ENCODE measurements at regions not wholly inside any gene's neighbourhood (a gene's known extent, or its start where the extent isn't known, plus 50 kb on each side); places are given as distances from the start of the nearest gene placed in this dataset.

DNA sequence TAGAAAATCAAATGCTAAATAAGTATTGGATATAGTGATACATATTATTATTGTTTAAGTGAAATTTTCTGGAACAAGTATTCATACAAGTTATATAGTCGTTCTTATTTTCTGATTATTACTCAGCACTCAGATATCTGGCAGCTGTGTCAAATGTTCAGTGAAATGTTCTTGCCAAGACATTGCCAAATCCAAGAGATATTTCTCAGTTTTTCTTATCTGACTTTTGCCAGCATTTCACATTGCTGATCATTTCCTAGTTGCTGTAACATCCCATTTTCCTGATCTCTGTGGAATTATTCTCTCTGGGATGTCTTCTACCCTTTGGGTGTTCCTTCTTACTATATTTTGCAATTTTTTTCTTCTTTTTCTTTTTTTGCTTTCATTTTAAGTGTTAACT is 262.3 kb downstream of the KIF2B start:
- Histone ChIP-seq H3K79me1 (replicated peaks; ENCODE audit: low read length, poor library complexity, severe bottlenecking) (no peaks in the 10 kb centered on the region), H4K91ac (ENCODE audit: low read length) (no peak overlapping the region), H2BK12ac (ENCODE audit: low read length in 2 of 2) (no peak overlapping the region), H2BK120ac (ENCODE audit: low read depth, low read length) (no peak overlapping the region), H3K18ac (ENCODE audit: low read depth in 1 of 2, low read length in 2 of 2) (no peak overlapping the region), H3K4me3 (ENCODE audit: insufficient read depth in 1 of 2, low read depth in 1 of 2, low read length in 2 of 2) (no peak overlapping the region), H3K27ac (ENCODE audit: low read length, poor library complexity, severe bottlenecking) (no peak overlapping the region), H2AK5ac (ENCODE audit: low read length, severe bottlenecking) (no peak overlapping the region), H3K4me2 (ENCODE audit: low read length, poor library complexity, severe bottlenecking) (no peak overlapping the region), H3K23ac (ENCODE audit: low read length in 2 of 2) (no peak overlapping the region), H2BK5ac (ENCODE audit: low read depth, low read length, poor library complexity, severe bottlenecking) (no peak overlapping the region), H2BK15ac (ENCODE audit: low read depth, poor library complexity, severe bottlenecking) (no peak overlapping the region), H2AFZ (ENCODE audit: low read depth, low read length) (no peak overlapping the region), H4K8ac (ENCODE audit: low read length) (no peak overlapping the region), H3K4ac (ENCODE audit: low read depth in 1 of 2, low read length in 2 of 2) (no peak overlapping the region), H3K14ac (ENCODE audit: low read length in 2 of 2) (no peak overlapping the region), H3K27me3 (ENCODE audit: control insufficient read depth in 1 of 2, insufficient read depth in 1 of 2, low read length in 2 of 2) (no peaks in the 10 kb centered on the region), H3K9me3 (ENCODE audit: control insufficient read depth, low read length) (peaks cover 4% of the 10 kb centered on the region), H3K4me1 (ENCODE audit: control insufficient read depth, insufficient read depth, low read depth, low read length) (no peaks in the 10 kb centered on the region), H3K36me3 (ENCODE audit: control insufficient read depth in 1 of 2, insufficient read depth in 2 of 2, low read depth in 1 of 2, low read length in 2 of 2) (no peaks in the 10 kb centered on the region), H3K9ac (ENCODE audit: low read length) (no peak overlapping the region)
- 58% methylated on average over 1 of the region's 1 CpG for WGBS
- DNase-seq = no peak

DNA sequence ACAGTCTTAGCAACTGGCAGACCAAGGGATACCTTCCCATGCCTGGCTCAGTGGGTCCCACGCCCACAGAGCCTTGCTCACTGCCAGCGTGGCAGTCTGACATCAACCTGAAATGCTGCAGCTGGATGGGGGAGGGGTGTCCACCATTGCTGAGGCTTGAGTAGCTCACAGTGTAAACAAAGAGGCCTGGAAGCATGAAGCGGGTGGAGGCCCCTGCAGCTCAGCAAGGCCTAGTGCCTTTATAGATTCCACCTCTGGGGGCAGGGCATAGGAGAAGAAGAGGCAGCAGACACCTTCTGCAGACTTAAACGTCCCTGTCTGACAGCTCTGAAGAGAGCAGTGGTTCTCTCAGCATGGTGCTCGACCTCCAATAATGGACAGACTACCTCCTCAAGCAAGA is 263.2 kb downstream of the KIF2B start:
- Histone ChIP-seq H3K36me3 (ENCODE audit: control insufficient read depth in 1 of 2, insufficient read depth in 2 of 2, low read depth in 1 of 2, low read length in 2 of 2) (no peaks in the 10 kb centered on the region), H3K79me1 (replicated peaks; ENCODE audit: low read length, poor library complexity, severe bottlenecking) (no peaks in the 10 kb centered on the region), H3K27me3 (ENCODE audit: control insufficient read depth in 1 of 2, insufficient read depth in 1 of 2, low read length in 2 of 2) (no peaks in the 10 kb centered on the region), H4K8ac (ENCODE audit: low read length) (no peak overlapping the region), H3K4ac (ENCODE audit: low read depth in 1 of 2, low read length in 2 of 2) (no peak overlapping the region), H3K9me3 (ENCODE audit: control insufficient read depth, low read length) (peaks cover 4% of the 10 kb centered on the region), H2AK5ac (ENCODE audit: low read length, severe bottlenecking) (no peak overlapping the region), H3K14ac (ENCODE audit: low read length in 2 of 2) (no peak overlapping the region), H2BK5ac (ENCODE audit: low read depth, low read length, poor library complexity, severe bottlenecking) (no peak overlapping the region), H3K18ac (ENCODE audit: low read depth in 1 of 2, low read length in 2 of 2) (no peak overlapping the region), H3K4me2 (ENCODE audit: low read length, poor library complexity, severe bottlenecking) (no peak overlapping the region), H3K23ac (ENCODE audit: low read length in 2 of 2) (no peak overlapping the region), H2BK120ac (ENCODE audit: low read depth, low read length) (no peak overlapping the region), H3K4me1 (ENCODE audit: control insufficient read depth, insufficient read depth, low read depth, low read length) (no peaks in the 10 kb centered on the region), H2BK15ac (ENCODE audit: low read depth, poor library complexity, severe bottlenecking) (no peak overlapping the region), H3K4me3 (ENCODE audit: insufficient read depth in 1 of 2, low read depth in 1 of 2, low read length in 2 of 2) (no peak overlapping the region), H4K91ac (ENCODE audit: low read length) (no peak overlapping the region), H2BK12ac (ENCODE audit: low read length in 2 of 2) (no peak overlapping the region), H3K27ac (ENCODE audit: low read length, poor library complexity, severe bottlenecking) (no peak overlapping the region), H3K9ac (ENCODE audit: low read length) (no peak overlapping the region), H2AFZ (ENCODE audit: low read depth, low read length) (no peak overlapping the region)
- WGBS = 11% methylated on average over 4 of the region's 5 CpGs
- no peak for DNase-seq

DNA sequence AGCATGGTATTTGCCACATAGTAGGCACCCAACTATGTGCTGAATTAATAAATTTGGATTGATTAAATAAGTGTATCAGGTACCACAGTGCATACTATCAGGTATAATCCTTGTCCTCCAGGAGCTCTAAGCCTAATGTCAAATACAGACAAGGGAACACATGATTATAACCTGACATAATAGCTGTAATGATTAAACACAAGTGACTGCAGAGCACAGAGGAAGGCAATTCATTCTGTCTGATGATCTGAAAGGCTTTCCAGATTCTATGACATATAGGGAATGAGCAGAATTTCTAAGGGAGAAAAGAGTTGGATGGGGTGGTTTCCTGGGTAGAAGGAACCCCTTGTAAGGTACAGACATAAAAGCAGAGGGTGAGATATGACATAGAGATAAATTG is 273.5 kb downstream of the KIF2B start:
- Histone ChIP-seq H2BK5ac (ENCODE audit: low read depth, low read length, poor library complexity, severe bottlenecking) (no peak overlapping the region), H3K9me3 (ENCODE audit: control insufficient read depth, low read length) (peaks cover 6% of the 10 kb centered on the region), H2AK5ac (ENCODE audit: low read length, severe bottlenecking) (no peak overlapping the region), H3K36me3 (ENCODE audit: control insufficient read depth in 1 of 2, insufficient read depth in 2 of 2, low read depth in 1 of 2, low read length in 2 of 2) (no peaks in the 10 kb centered on the region), H3K14ac (ENCODE audit: low read length in 2 of 2) (no peak overlapping the region), H3K4me2 (ENCODE audit: low read length, poor library complexity, severe bottlenecking) (no peak overlapping the region), H2BK15ac (ENCODE audit: low read depth, poor library complexity, severe bottlenecking) (no peak overlapping the region), H3K4me3 (ENCODE audit: insufficient read depth in 1 of 2, low read depth in 1 of 2, low read length in 2 of 2) (no peak overlapping the region), H2BK12ac (ENCODE audit: low read length in 2 of 2) (no peak overlapping the region), H3K4ac (ENCODE audit: low read depth in 1 of 2, low read length in 2 of 2) (no peak overlapping the region), H3K23ac (ENCODE audit: low read length in 2 of 2) (no peak overlapping the region), H4K8ac (ENCODE audit: low read length) (no peak overlapping the region), H3K18ac (ENCODE audit: low read depth in 1 of 2, low read length in 2 of 2) (no peak overlapping the region), H3K27ac (ENCODE audit: low read length, poor library complexity, severe bottlenecking) (no peak overlapping the region), H3K79me1 (replicated peaks; ENCODE audit: low read length, poor library complexity, severe bottlenecking) (no peaks in the 10 kb centered on the region), H2BK120ac (ENCODE audit: low read depth, low read length) (no peak overlapping the region), H4K91ac (ENCODE audit: low read length) (no peak overlapping the region), H2AFZ (ENCODE audit: low read depth, low read length) (no peak overlapping the region), H3K9ac (ENCODE audit: low read length) (no peak overlapping the region), H3K4me1 (ENCODE audit: control insufficient read depth, insufficient read depth, low read depth, low read length) (no peaks in the 10 kb centered on the region), H3K27me3 (ENCODE audit: control insufficient read depth in 1 of 2, insufficient read depth in 1 of 2, low read length in 2 of 2) (no peaks in the 10 kb centered on the region)
- DNase-seq = no peak

DNA sequence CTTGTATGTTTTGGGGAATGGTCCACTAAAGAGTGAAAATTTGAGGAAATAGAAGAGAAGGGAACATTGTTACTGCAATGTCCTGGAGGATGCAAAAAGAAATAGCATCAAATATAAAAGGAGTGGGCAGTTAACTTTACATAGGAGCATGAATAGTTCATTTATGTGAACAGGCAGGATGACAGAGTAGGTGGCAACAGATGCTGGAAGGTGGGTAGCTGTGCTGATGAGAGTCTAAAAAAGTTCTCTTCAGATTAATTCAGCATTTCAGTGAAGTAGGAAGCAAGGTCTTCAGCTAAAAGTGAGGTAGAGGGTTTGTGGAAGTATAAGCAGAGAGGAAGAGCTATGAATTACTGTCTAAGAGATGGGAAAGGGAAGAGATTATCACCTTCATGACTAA is 276.5 kb downstream of the KIF2B start:
- Histone ChIP-seq H3K4me3 (ENCODE audit: insufficient read depth in 1 of 2, low read depth in 1 of 2, low read length in 2 of 2) (no peak overlapping the region), H3K27me3 (ENCODE audit: control insufficient read depth in 1 of 2, insufficient read depth in 1 of 2, low read length in 2 of 2) (no peaks in the 10 kb centered on the region), H2BK5ac (ENCODE audit: low read depth, low read length, poor library complexity, severe bottlenecking) (no peak overlapping the region), H3K79me1 (replicated peaks; ENCODE audit: low read length, poor library complexity, severe bottlenecking) (no peaks in the 10 kb centered on the region), H2AK5ac (ENCODE audit: low read length, severe bottlenecking) (no peak overlapping the region), H3K23ac (ENCODE audit: low read length in 2 of 2) (no peak overlapping the region), H3K14ac (ENCODE audit: low read length in 2 of 2) (no peak overlapping the region), H3K36me3 (ENCODE audit: control insufficient read depth in 1 of 2, insufficient read depth in 2 of 2, low read depth in 1 of 2, low read length in 2 of 2) (no peaks in the 10 kb centered on the region), H2BK12ac (ENCODE audit: low read length in 2 of 2) (no peak overlapping the region), H3K9me3 (ENCODE audit: control insufficient read depth, low read length) (peaks cover 24% of the 10 kb centered on the region), H3K18ac (ENCODE audit: low read depth in 1 of 2, low read length in 2 of 2) (no peak overlapping the region), H2BK15ac (ENCODE audit: low read depth, poor library complexity, severe bottlenecking) (no peak overlapping the region), H2AFZ (ENCODE audit: low read depth, low read length) (no peak overlapping the region), H4K91ac (ENCODE audit: low read length) (no peak overlapping the region), H4K8ac (ENCODE audit: low read length) (no peak overlapping the region), H3K4me2 (ENCODE audit: low read length, poor library complexity, severe bottlenecking) (no peak overlapping the region), H2BK120ac (ENCODE audit: low read depth, low read length) (no peak overlapping the region), H3K4ac (ENCODE audit: low read depth in 1 of 2, low read length in 2 of 2) (no peak overlapping the region), H3K4me1 (ENCODE audit: control insufficient read depth, insufficient read depth, low read depth, low read length) (no peaks in the 10 kb centered on the region), H3K9ac (ENCODE audit: low read length) (no peak overlapping the region), H3K27ac (ENCODE audit: low read length, poor library complexity, severe bottlenecking) (no peak overlapping the region)
- no peak for DNase-seq
